ENCODE measurements at regions not wholly inside any gene's neighbourhood (a gene's known extent, or its start where the extent isn't known, plus 50 kb on each side); places are given as distances from the start of the nearest gene placed in this dataset.
"Not testable (repeated sequence)": the region's sequence is repeated elsewhere in the genome, so short reads cannot be mapped to it uniquely, and the experiment has no call there.

DNA sequence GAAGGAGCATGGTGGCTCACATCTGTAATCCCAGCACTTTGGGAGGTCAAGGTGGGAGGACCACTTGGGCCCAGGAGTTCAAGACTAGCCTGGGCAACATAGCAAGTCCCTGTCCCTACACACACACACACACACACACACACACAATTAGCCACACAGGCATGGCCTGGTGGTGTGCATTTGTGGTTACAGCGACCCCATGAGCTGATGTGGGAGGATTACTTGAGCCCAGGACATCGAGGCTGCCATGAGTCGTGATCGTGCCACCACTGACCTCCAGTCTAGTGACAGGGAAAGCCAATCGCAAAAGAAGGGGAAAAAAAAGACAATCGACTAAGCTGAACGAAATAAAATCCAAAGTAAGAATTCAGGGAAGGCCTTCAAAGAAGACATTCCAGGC lies 67.9 kb downstream of the TBX3 start:
- ATAC-seq (replicated peaks) (no peak), DNase-seq (no peak)
- H3K36me3 Mint-ChIP-seq (ENCODE audit: insufficient read depth): peaks cover 2% of the 10 kb centered on the region
- H3K27me3 Mint-ChIP-seq: peaks cover 0 to 9% of the 10 kb centered on the region in 2 donors
- H3K4me3 Mint-ChIP-seq: no peak overlapping the region
- no peaks in the 10 kb centered on the region for H3K4me1 Mint-ChIP-seq (ENCODE audit: low read depth in 2 of 2)
- H3K9me3 Mint-ChIP-seq: peaks cover 5 to 9% of the 10 kb centered on the region in 2 donors
- H3K27ac Mint-ChIP-seq: no peak overlapping the region

GRCh38 chr12:114614040-114614439 lies 69.9 kb downstream of the TBX3 start:
- Mint-ChIP-seq H3K27ac (no peak overlapping the region), H3K9me3 (peaks cover 5 to 9% of the 10 kb centered on the region in 2 donors), H3K4me1 (ENCODE audit: low read depth in 2 of 2) (no peaks in the 10 kb centered on the region), H3K36me3 (ENCODE audit: insufficient read depth) (peaks cover 2% of the 10 kb centered on the region), H3K27me3 (peaks cover 0 to 9% of the 10 kb centered on the region in 2 donors), H3K4me3 (no peak overlapping the region)
- DNase-seq (no peak), ATAC-seq (replicated peaks) (no peak)

GRCh38 chr12:114612062-114612461 lies 71.9 kb downstream of the TBX3 start:
- Mint-ChIP-seq H3K36me3 (ENCODE audit: insufficient read depth) (no peaks in the 10 kb centered on the region), H3K27me3 (peaks cover 0 to 9% of the 10 kb centered on the region in 2 donors), H3K4me3 (no peak overlapping the region), H3K4me1 (ENCODE audit: low read depth in 2 of 2) (no peaks in the 10 kb centered on the region), H3K9me3 (peaks cover 0 to 3% of the 10 kb centered on the region in 2 donors), H3K27ac (no peak overlapping the region)
- ATAC-seq (replicated peaks): no peak
- DNase-seq: no peak

GRCh38 chr12:114611145-114612018 lies 72.6 kb downstream of the TBX3 start:
- H3K9me3 Mint-ChIP-seq: no peaks in the 10 kb centered on the region
- no peak overlapping the region for H3K27ac Mint-ChIP-seq
- ATAC-seq (replicated peaks) (no peak), DNase-seq (no peak)
- no peaks in the 10 kb centered on the region for H3K4me1 Mint-ChIP-seq (ENCODE audit: low read depth in 2 of 2)
- no peak overlapping the region for H3K4me3 Mint-ChIP-seq
- peaks cover 0 to 9% of the 10 kb centered on the region in 2 donors for H3K27me3 Mint-ChIP-seq
- no peaks in the 10 kb centered on the region for H3K36me3 Mint-ChIP-seq (ENCODE audit: insufficient read depth)

GRCh38 chr12:114608509-114608908 lies 75.5 kb downstream of the TBX3 start:
- DNase-seq (no peak), ATAC-seq (replicated peaks) (no peak)
- H3K27ac Mint-ChIP-seq: no peak overlapping the region

GRCh38 chr12:114605918-114606317 lies 78.1 kb downstream of the TBX3 start:
- no peak overlapping the region for H3K27ac Mint-ChIP-seq
- no peak for ATAC-seq (replicated peaks)
- no peaks in the 10 kb centered on the region for H3K27me3 Mint-ChIP-seq
- H3K4me1 Mint-ChIP-seq (ENCODE audit: low read depth in 2 of 2): no peaks in the 10 kb centered on the region
- no peak for DNase-seq
- H3K4me3 Mint-ChIP-seq: no peak overlapping the region
- peaks cover 0 to 3% of the 10 kb centered on the region in 2 donors for H3K9me3 Mint-ChIP-seq
- H3K36me3 Mint-ChIP-seq (ENCODE audit: insufficient read depth): no peaks in the 10 kb centered on the region

More at GRCh38 chr12:114608509-114608908, 75.5 kb downstream of the TBX3 start:
- no peaks in the 10 kb centered on the region for H3K9me3 Mint-ChIP-seq
- H3K27me3 Mint-ChIP-seq: peaks cover 0 to 9% of the 10 kb centered on the region in 2 donors
- no peaks in the 10 kb centered on the region for H3K36me3 Mint-ChIP-seq (ENCODE audit: insufficient read depth)
- H3K4me1 Mint-ChIP-seq (ENCODE audit: low read depth in 2 of 2): no peaks in the 10 kb centered on the region
- H3K4me3 Mint-ChIP-seq: no peak overlapping the region

DNA sequence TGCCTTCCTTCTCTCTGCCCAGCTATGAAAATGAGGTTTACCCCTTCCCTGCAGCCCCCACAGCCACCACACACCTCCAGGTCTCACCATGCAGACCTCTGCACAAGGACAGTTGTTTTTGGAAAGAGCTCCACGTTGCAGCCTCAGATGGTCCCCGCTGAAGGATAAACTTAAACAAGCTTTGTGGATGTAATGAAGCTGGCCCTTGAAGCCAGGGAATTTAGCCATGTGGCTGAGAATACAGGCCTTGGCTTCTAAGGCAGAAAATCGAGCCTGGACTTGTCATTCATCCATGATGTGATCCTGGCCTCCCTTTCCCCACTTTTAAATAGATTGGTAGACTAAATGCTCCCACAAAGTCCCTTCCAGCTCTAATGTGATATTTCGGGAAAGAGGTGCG lies 79.4 kb downstream of the TBX3 start:
- ATAC-seq (replicated peaks) (no peak), DNase-seq (no peak)
- H3K27me3 Mint-ChIP-seq: no peaks in the 10 kb centered on the region
- H3K27ac Mint-ChIP-seq: no peak overlapping the region
- H3K9me3 Mint-ChIP-seq: peaks cover 0 to 3% of the 10 kb centered on the region in 2 donors
- no peaks in the 10 kb centered on the region for H3K4me1 Mint-ChIP-seq (ENCODE audit: low read depth in 2 of 2)
- H3K36me3 Mint-ChIP-seq (ENCODE audit: insufficient read depth): no peaks in the 10 kb centered on the region
- H3K4me3 Mint-ChIP-seq: no peak overlapping the region

DNA sequence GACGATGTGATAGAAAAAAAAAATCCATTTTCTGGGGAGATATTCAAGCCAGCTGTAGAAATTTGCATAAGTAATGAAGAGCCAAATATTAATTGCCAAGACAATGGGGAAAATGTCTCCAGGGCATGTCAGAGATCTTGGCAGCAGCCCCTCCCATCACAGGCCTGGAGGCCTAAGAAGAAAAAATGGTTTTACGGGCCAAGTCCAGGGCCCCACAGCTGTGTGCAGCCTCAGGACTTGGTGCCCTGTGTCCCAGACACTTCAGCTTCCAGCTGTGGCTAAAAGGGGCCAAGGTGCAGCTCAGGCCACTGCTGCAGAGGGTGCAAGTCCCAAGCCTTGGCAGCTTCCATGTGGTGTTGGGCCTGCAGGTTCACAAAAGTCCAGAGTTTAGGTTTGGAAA lies 83.4 kb downstream of the TBX3 start:
- not testable (repeated sequence) for ATAC-seq (replicated peaks); H3K27me3 Mint-ChIP-seq; H3K27ac Mint-ChIP-seq; H3K4me1 Mint-ChIP-seq (ENCODE audit: low read depth in 2 of 2); H3K9me3 Mint-ChIP-seq; H3K36me3 Mint-ChIP-seq (ENCODE audit: insufficient read depth); H3K4me3 Mint-ChIP-seq; DNase-seq

- ATAC-seq (replicated peaks): no peak
- H3K9me3 Mint-ChIP-seq: peaks cover 0 to 3% of the 10 kb centered on the region in 2 donors
These were observed 85.9 kb downstream of the TBX3 start for GRCh38 chr12:114598111-114598510.

GRCh38 chr12:114592946-114593345 lies 91.0 kb downstream of the TBX3 start:
- H3K4me3 Mint-ChIP-seq: no peak overlapping the region
- H3K27ac Mint-ChIP-seq: no peak overlapping the region
- no peaks in the 10 kb centered on the region for H3K4me1 Mint-ChIP-seq (ENCODE audit: low read depth in 2 of 2)
- H3K36me3 Mint-ChIP-seq (ENCODE audit: insufficient read depth): no peaks in the 10 kb centered on the region
- no peaks in the 10 kb centered on the region for H3K9me3 Mint-ChIP-seq
- no peaks in the 10 kb centered on the region for H3K27me3 Mint-ChIP-seq
- no peak for DNase-seq
- ATAC-seq (replicated peaks): no peak

More at GRCh38 chr12:114598111-114598510, 85.9 kb downstream of the TBX3 start:
- Mint-ChIP-seq H3K4me3 (no peak overlapping the region), H3K36me3 (ENCODE audit: insufficient read depth) (no peaks in the 10 kb centered on the region), H3K4me1 (ENCODE audit: low read depth in 2 of 2) (no peaks in the 10 kb centered on the region), H3K27ac (no peak overlapping the region), H3K27me3 (no peaks in the 10 kb centered on the region)
- DNase-seq: no peak

DNA sequence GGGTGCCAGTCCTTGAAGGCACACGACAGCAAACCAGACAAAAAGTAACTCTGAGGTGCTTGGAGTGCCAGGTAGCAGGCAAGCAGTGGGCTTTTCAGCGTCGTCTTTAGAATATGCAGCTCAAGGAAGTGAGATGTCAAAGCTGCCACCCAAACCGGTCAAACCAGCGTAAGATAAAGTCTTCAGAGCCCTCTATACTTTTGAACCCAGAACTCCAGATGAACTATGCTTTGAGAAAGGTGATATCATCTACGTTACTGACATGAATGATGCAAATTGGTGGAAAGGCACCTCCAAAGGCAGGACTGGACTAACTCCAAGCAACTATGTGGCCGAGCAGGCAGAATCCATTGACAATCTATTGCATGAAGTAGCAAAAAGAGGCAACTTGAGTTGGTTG lies 95.9 kb downstream of the TBX3 start:
- no peak overlapping the region for H3K27ac Mint-ChIP-seq
- H3K4me1 Mint-ChIP-seq (ENCODE audit: low read depth in 2 of 2): no peaks in the 10 kb centered on the region
- DNase-seq (no peak), ATAC-seq (replicated peaks) (no peak)
- no peaks in the 10 kb centered on the region for H3K27me3 Mint-ChIP-seq
- no peaks in the 10 kb centered on the region for H3K9me3 Mint-ChIP-seq
- no peak overlapping the region for H3K4me3 Mint-ChIP-seq
- H3K36me3 Mint-ChIP-seq (ENCODE audit: insufficient read depth): no peaks in the 10 kb centered on the region

DNA sequence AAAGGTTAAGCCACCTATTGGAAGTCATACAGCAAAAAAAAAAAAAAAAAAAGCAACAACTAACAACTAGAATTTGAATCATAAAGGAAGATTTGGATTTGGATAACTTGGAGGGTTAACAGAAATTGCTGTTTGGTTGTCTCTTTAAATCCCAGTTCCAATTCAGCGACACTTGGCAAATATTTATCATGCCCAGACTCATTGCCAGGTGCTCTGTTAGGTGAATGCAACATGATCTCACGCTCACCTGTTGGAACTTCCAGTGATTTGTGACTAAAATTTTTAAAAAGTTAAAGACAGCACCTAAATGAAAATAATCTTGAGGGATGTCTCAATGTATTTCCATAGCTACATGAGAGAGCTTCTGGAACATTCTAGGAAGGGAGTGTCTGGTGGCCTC lies 103.7 kb downstream of the TBX3 start:
- Mint-ChIP-seq H3K4me3 (no peak overlapping the region), H3K27ac (no peak overlapping the region), H3K4me1 (ENCODE audit: low read depth in 2 of 2) (no peaks in the 10 kb centered on the region), H3K36me3 (ENCODE audit: insufficient read depth) (no peaks in the 10 kb centered on the region), H3K9me3 (no peaks in the 10 kb centered on the region), H3K27me3 (peaks cover 0 to 13% of the 10 kb centered on the region in 2 donors)
- ATAC-seq (replicated peaks) (no peak), DNase-seq (no peak)

DNA sequence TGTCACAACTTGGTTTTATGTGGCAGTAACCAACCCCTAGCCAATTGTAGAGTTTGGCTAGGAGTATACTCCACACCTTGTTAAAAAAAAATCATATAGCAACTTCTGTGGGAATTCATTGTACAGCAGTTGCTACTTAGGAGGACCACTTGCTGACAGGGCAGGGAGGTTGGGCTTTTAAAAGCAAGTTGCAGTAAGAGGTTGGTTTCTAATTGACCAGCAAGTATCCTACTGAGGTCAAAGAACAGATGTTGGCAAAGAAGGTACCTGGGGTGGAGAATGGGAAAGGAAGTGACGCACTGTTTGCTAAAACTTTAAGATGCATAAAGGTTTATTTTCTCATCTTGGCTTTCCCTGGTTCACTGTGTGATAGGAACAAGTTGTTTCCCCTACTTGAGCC lies 104.6 kb downstream of the TBX3 start:
- Mint-ChIP-seq H3K27me3 (peaks cover 0 to 13% of the 10 kb centered on the region in 2 donors), H3K27ac (no peak overlapping the region), H3K4me1 (ENCODE audit: low read depth in 2 of 2) (no peaks in the 10 kb centered on the region), H3K9me3 (no peaks in the 10 kb centered on the region), H3K4me3 (no peak overlapping the region), H3K36me3 (ENCODE audit: insufficient read depth) (no peaks in the 10 kb centered on the region)
- no peak for ATAC-seq (replicated peaks)
- DNase-seq: no peak

GRCh38 chr12:114562654-114563053 lies 121.3 kb downstream of the TBX3 start:
- Mint-ChIP-seq H3K27me3 (no peaks in the 10 kb centered on the region), H3K4me3 (no peak overlapping the region), H3K27ac (no peak overlapping the region), H3K4me1 (ENCODE audit: low read depth in 2 of 2) (no peaks in the 10 kb centered on the region), H3K9me3 (no peaks in the 10 kb centered on the region), H3K36me3 (ENCODE audit: insufficient read depth) (no peaks in the 10 kb centered on the region)
- ATAC-seq (replicated peaks): no peak
- no peak for DNase-seq

Data from effector memory CD8-positive, alpha-beta T cell (primary cell).